Keratinocyte (primary cell): ENCODE measurements at regions not wholly inside any gene's neighbourhood (a gene's known extent, or its start where the extent isn't known, plus 50 kb on each side); places are given as distances from the start of the nearest gene placed in this dataset.

Experiments used
- DNase-seq: peaks from one replicate; pipeline ENCODE4 v3.0.0-alpha.2; 2011; ENCODE audit warnings: low read depth, missing footprints, low spot score
- FAIRE-seq: peaks from 2 replicates; lab custom pipeline; 2011; peaks lifted over from hg19 to GRCh38; lab: Jason Lieb, UNC
- H2AFZ ChIP-seq: 2 replicates; pipeline ENCODE4 v1.6.0; 2012; ENCODE audit warnings: low read length, control low read depth, inconsistent platforms; ENCODE audit not compliant: control insufficient read depth
- H3K27ac ChIP-seq: 2 replicates; pipeline ENCODE4 v1.5.1; 2011; ENCODE audit warnings: low read length; ENCODE audit not compliant: control insufficient read depth, insufficient read depth
- H3K27me3 ChIP-seq: 3 replicates; pipeline ENCODE4 v1.6.0; 2011; ENCODE audit warnings: low read length; ENCODE audit not compliant: control insufficient read depth, insufficient read depth; ENCODE audit errors: extremely low read depth
- H3K36me3 ChIP-seq, 2 experiments: 2 replicates in 1 of 2; 3 replicates in 1 of 2; pipeline ENCODE4 v1.5.1; 2011; ENCODE audit warnings: low read length in 2 of 2, mild to moderate bottlenecking in 1 of 2; ENCODE audit not compliant: control insufficient read depth in 2 of 2, insufficient read depth in 2 of 2; ENCODE audit errors: extremely low read depth in 1 of 2
- H3K4me1 ChIP-seq: 3 replicates; pipeline ENCODE4 v1.5.1; 2011; ENCODE audit warnings: low read length; ENCODE audit not compliant: control insufficient read depth, insufficient read depth; ENCODE audit errors: extremely low read depth
- H3K4me2 ChIP-seq: 3 replicates; pipeline ENCODE4 v1.6.0; 2011; ENCODE audit warnings: low read depth, low read length; ENCODE audit not compliant: control insufficient read depth, insufficient read depth; ENCODE audit errors: extremely low read depth
- H3K4me3 ChIP-seq, 3 experiments: fragments of 200-600 bp in 1 of 3; sonication (generic) in 1 of 3; 2 replicates in 2 of 3; 3 replicates in 1 of 3; pipeline ENCODE4 v1.5.1; 2011 to 2016; ENCODE audit warnings: low read length in 3 of 3, mild to moderate bottlenecking in 3 of 3, control low read depth in 2 of 3, inconsistent platforms in 1 of 3, low read depth in 1 of 3, mixed read lengths in 1 of 3, mixed run types in 1 of 3, moderate library complexity in 1 of 3; ENCODE audit not compliant: control insufficient read depth in 2 of 3, insufficient read depth in 2 of 3; ENCODE audit errors: extremely low read depth in 1 of 3
- H3K79me2 ChIP-seq: 2 replicates; pipeline ENCODE4 v1.6.0; 2012; ENCODE audit warnings: low read length; ENCODE audit not compliant: control insufficient read depth, insufficient read depth
- H3K9ac ChIP-seq: 3 replicates; pipeline ENCODE4 v1.6.0; 2011; ENCODE audit warnings: low read length; ENCODE audit not compliant: control insufficient read depth, insufficient read depth; ENCODE audit errors: extremely low read depth
- H3K9me1 ChIP-seq: 3 replicates; pipeline ENCODE4 v1.6.0; 2011; ENCODE audit warnings: low read length; ENCODE audit not compliant: control insufficient read depth, insufficient read depth; ENCODE audit errors: extremely low read depth
- H3K9me3 ChIP-seq: 2 replicates; pipeline ENCODE4 v1.5.1; 2012; ENCODE audit warnings: low read depth, low read length; ENCODE audit not compliant: control insufficient read depth
- H4K20me1 ChIP-seq: 3 replicates; pipeline ENCODE4 v1.6.0; 2011; ENCODE audit warnings: low read length; ENCODE audit not compliant: control insufficient read depth, insufficient read depth; ENCODE audit errors: extremely low read depth
- EZH2 ChIP-seq: IDR thresholded peaks from one replicate; pipeline ENCODE4 v1.6.1; 2012; ENCODE audit warnings: inconsistent platforms, mild to moderate bottlenecking, low read length, moderate library complexity
- dilution Hi-C: fragments of 300-500 bp; cut with MboI; formaldehyde crosslinking; loops from one replicate; pipeline ENCODE4 v1.7.0; 2020; ENCODE audit warnings: low sequenced_read_pairs; ENCODE audit not compliant: extremely low pct_ligation_motif_present
- TF ChIP-seq, protein P1 (sequence below), 3 experiments: IDR thresholded peaks in 1 of 3; conservative IDR thresholded peaks in 1 of 3; optimal IDR thresholded peaks in 1 of 3; 2 replicates in 2 of 3; 3 replicates in 1 of 3; pipeline versions ENCODE3 to v1.5.1; 2011; ENCODE audit warnings: low read length in 3 of 3, mild to moderate bottlenecking in 3 of 3, moderate library complexity in 2 of 3, control low read depth in 1 of 3, inconsistent platforms in 1 of 3; ENCODE audit not compliant: insufficient read depth in 2 of 3; ENCODE audit errors: extremely low read depth in 1 of 3

DNA sequence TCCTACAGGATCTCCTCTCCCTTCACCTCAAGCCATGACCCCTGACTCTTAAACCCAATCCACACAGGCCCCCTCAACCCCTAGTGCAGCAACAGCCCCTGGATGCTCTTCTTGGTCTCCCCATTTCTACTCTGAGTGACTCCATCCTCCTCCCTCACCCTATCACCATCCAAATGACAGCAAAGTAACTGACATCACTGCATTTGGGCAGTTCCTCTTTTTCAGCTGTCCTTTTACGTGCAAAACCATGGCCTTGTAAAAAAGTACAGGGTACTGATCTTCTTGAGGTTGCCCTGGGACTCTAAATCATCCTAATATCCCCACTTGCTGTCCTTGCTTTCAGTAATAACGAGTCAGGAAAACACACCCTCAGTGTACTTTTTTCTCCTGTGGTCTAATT, 454.9 kb downstream of the ADRA2A start:
- Histone ChIP-seq H3K27ac (no peak overlapping the region), H3K4me1 (no peaks in the 10 kb centered on the region), H4K20me1 (no peaks in the 10 kb centered on the region), H3K4me3 (no peak overlapping the region), H3K36me3 (no peaks in the 10 kb centered on the region), H3K79me2 (no peaks in the 10 kb centered on the region), H3K4me2 (no peak overlapping the region), H3K9me3 (no peaks in the 10 kb centered on the region), H3K9me1 (no peaks in the 10 kb centered on the region), H3K9ac (no peak overlapping the region), H2AFZ (no peak overlapping the region), H3K27me3 (no peaks in the 10 kb centered on the region)
- dilution Hi-C loops, result no loop called here
- TF ChIP-seq, protein P1, sequence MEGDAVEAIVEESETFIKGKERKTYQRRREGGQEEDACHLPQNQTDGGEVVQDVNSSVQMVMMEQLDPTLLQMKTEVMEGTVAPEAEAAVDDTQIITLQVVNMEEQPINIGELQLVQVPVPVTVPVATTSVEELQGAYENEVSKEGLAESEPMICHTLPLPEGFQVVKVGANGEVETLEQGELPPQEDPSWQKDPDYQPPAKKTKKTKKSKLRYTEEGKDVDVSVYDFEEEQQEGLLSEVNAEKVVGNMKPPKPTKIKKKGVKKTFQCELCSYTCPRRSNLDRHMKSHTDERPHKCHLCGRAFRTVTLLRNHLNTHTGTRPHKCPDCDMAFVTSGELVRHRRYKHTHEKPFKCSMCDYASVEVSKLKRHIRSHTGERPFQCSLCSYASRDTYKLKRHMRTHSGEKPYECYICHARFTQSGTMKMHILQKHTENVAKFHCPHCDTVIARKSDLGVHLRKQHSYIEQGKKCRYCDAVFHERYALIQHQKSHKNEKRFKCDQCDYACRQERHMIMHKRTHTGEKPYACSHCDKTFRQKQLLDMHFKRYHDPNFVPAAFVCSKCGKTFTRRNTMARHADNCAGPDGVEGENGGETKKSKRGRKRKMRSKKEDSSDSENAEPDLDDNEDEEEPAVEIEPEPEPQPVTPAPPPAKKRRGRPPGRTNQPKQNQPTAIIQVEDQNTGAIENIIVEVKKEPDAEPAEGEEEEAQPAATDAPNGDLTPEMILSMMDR (optimal IDR thresholded peaks at IDR 0.05 in 1 of 3, IDR thresholded peaks at IDR 0.05 in 1 of 3, conservative IDR thresholded peaks at IDR 0.05 in 1 of 3; ENCODE audit: extremely low read depth in 1 of 3, insufficient read depth in 2 of 3, low read length in 3 of 3), result no peak
- no peak for TF ChIP-seq EZH2
- FAIRE-seq (no peak), DNase-seq (no peak)

DNA sequence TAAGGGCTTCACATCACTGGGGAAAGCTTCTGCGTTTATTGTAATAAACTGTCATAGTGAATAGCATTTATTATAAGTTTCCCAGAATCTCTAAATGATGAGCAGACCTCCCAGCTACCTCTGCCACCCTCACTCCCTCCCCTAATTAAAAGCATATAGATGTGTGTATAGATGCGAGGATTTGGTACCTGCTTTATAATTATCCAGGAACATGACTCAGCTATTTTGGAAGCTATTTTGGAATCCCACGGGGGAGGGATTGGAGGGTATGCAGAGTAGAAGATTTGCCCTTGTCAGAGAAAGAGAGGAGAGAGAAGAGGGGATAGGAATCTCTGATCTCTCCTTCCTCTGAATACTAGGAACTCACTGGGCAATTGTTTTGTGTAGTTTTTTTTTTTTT, 455.3 kb downstream of the ADRA2A start:
- H3K4me3 ChIP-seq, result no peak overlapping the region
- H2AFZ ChIP-seq, result no peak overlapping the region
- H4K20me1 ChIP-seq, result no peaks in the 10 kb centered on the region
- H3K27ac ChIP-seq, result no peak overlapping the region
- H3K4me2 ChIP-seq, result no peak overlapping the region
- no peak for FAIRE-seq
- H3K9me1 ChIP-seq, result no peaks in the 10 kb centered on the region
- dilution Hi-C loops, result no loop called here
- no peaks in the 10 kb centered on the region for H3K27me3 ChIP-seq
- H3K4me1 ChIP-seq, result no peaks in the 10 kb centered on the region
- no peaks in the 10 kb centered on the region for H3K36me3 ChIP-seq
- no peaks in the 10 kb centered on the region for H3K79me2 ChIP-seq
- no peak for DNase-seq
- TF ChIP-seq EZH2, result no peak
- TF ChIP-seq, protein P1 (optimal IDR thresholded peaks at IDR 0.05 in 1 of 3, IDR thresholded peaks at IDR 0.05 in 1 of 3, conservative IDR thresholded peaks at IDR 0.05 in 1 of 3; ENCODE audit: extremely low read depth in 1 of 3, insufficient read depth in 2 of 3, low read length in 3 of 3), result no peak
- H3K9me3 ChIP-seq, result no peaks in the 10 kb centered on the region
- H3K9ac ChIP-seq, result no peak overlapping the region
